Testis (tissue), 2 donors: ENCODE measurements at regions not wholly inside any gene's neighbourhood (a gene's known extent, or its start where the extent isn't known, plus 50 kb on each side); places are given as distances from the start of the nearest gene placed in this dataset.

Source experiments
- CTCF ChIP-seq, 3 experiments: fragments of 450-650 bp in 2 of 3; fragments of 200-600 bp in 1 of 3; sonication (generic) in 1 of 3; IDR thresholded peaks; one replicate each; pipeline ENCODE4 v1.5.1; 2016 to 2019; ENCODE audit warnings: antibody characterized with exemption in 3 of 3, mild to moderate bottlenecking in 2 of 3, moderate library complexity in 1 of 3
- POLR2A ChIP-seq: fragments of 450-650 bp; IDR thresholded peaks from one replicate; pipeline ENCODE4 v1.6.1; 2017; ENCODE audit warnings: antibody characterized with exemption, mild to moderate bottlenecking, moderate library complexity

GRCh38 chr12:46506961-46507360, 134.4 kb upstream of the SLC38A2 start:
- no peak for TF ChIP-seq CTCF (IDR thresholded peaks at IDR 0.05)
- TF ChIP-seq POLR2A: no peak
